Right forelimb (tissue), 1 donor: ENCODE measurements at regions not wholly inside any gene's neighbourhood (a gene's known extent, or its start where the extent isn't known, plus 50 kb on each side); places are given as distances from the start of the nearest gene placed in this dataset.
"Not testable (repeated sequence)": the region's sequence is repeated elsewhere in the genome, so short reads cannot be mapped to it uniquely, and the experiment has no call there.

Experiments
- DNase-seq: peaks from one replicate; pipeline ENCODE4 v3.0.0-alpha.2; 2018

- DNase-seq, result no peak
Observed at GRCh38 chr5:57394421-57395210, 88.0 kb downstream of the ACTBL2 start.

- DNase-seq, result no peak
Observed at GRCh38 chr5:57386958-57387357, 95.7 kb downstream of the ACTBL2 start.

- DNase-seq, result no peak
Observed at GRCh38 chr5:57383093-57383861, 99.3 kb downstream of the ACTBL2 start.

- no peak for DNase-seq
Observed at GRCh38 chr5:57382655-57383054, 100.0 kb downstream of the ACTBL2 start.

GRCh38 chr5:57370376-57370775, 112.2 kb downstream of the ACTBL2 start:
- DNase-seq, result no peak

GRCh38 chr5:57368010-57368409, 114.6 kb downstream of the ACTBL2 start:
- DNase-seq, result no peak

GRCh38 chr5:57366744-57367143, 115.9 kb downstream of the ACTBL2 start:
- DNase-seq, result no peak

GRCh38 chr5:57362951-57363350, 119.7 kb downstream of the ACTBL2 start:
- DNase-seq, result no peak

GRCh38 chr5:57360871-57361270, 121.7 kb downstream of the ACTBL2 start:
- DNase-seq, result no peak

- no peak for DNase-seq
Observed at GRCh38 chr5:57358796-57359592, 123.6 kb downstream of the ACTBL2 start.

GRCh38 chr5:57356850-57357249, 125.8 kb downstream of the ACTBL2 start:
- not testable (repeated sequence) for DNase-seq

GRCh38 chr5:57349214-57349613, 133.4 kb downstream of the ACTBL2 start:
- DNase-seq, result no peak

GRCh38 chr5:57348376-57349140, 134.1 kb downstream of the ACTBL2 start:
- no peak for DNase-seq

- no peak for DNase-seq
Observed at GRCh38 chr5:57346328-57346727, 136.3 kb downstream of the ACTBL2 start.

- no peak for DNase-seq
Observed at GRCh38 chr5:57341380-57341979, 141.1 kb downstream of the ACTBL2 start.

GRCh38 chr5:57340681-57341080, 141.9 kb downstream of the ACTBL2 start:
- DNase-seq, result no peak

- no peak for DNase-seq
Observed at GRCh38 chr5:57339521-57339920, 143.1 kb downstream of the ACTBL2 start.

- no peak for DNase-seq
Observed at GRCh38 chr5:57338868-57339340, 143.7 kb downstream of the ACTBL2 start.

GRCh38 chr5:57338068-57338867, 144.3 kb downstream of the ACTBL2 start:
- DNase-seq, result no peak

- no peak for DNase-seq
Observed at GRCh38 chr5:57335092-57335660, 147.4 kb downstream of the ACTBL2 start.

- no peak for DNase-seq
Observed at GRCh38 chr5:57334475-57334874, 148.1 kb downstream of the ACTBL2 start.
